ENCODE measurements at regions not wholly inside any gene's neighbourhood (a gene's known extent, or its start where the extent isn't known, plus 50 kb on each side); places are given as distances from the start of the nearest gene placed in this dataset.

DNA sequence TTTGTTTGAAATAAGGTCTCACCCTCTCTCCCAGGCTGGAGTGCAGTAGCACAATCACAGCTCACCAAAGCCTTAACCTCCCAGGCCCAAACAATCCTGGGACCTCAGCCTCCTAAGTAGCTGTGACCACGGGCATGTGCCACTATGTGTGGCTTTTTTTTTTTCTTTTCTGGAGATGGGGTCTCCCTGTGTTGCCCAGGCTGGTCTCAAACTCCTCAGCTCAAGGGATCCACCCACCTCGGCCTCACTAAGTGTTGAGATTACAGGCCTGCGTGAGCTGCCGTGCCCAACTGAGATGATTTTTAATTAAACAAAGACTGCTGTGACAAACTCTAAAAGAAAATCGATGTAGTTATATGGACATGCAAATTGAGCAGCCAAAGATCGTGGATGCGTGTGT, 768.4 kb upstream of the ADGRL2 start:
- DNase-seq, result no peak

DNA sequence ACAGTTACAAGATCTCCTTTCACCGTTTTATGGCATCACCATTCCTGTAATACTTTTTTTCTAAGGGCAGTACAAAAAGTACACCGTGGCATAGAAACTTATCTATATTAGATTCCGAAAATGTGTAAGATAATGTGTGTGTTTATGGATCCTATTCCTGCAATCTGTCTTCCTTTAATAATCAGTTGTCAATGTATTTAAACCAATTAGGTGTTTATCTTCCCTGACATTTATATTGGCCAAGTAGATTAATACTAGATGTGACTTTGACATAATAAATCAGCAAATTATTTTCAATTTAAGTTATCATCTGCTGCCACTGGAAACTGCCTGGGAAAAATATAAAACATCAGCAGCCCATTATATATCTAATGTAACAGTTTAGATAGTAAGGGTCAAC, 770.3 kb upstream of the ADGRL2 start:
- DNase-seq, result no peak

DNA sequence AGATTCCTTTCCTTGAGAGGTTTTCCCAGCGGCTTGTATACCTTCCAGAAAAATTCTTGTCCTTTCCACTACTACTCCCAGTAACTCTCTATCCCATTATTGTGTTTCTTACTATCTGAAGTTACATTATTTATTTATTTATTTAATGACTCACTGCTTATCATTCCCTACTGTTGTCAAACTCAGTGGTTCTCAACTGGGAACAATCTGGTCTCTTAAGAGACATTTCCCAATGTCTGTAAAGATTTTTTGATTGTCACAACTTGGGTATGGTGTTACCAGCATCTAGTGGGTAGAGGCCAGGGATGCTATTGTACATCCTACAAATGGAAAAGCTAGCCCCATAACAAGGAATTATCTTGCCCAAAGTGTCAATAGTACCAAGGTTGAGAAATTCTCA, 771.5 kb upstream of the ADGRL2 start:
- no peak for DNase-seq

GRCh38 chr1:81023187-81023724, 777.5 kb upstream of the ADGRL2 start:
- DNase-seq, result no peak

GRCh38 chr1:81021134-81021533, 779.6 kb upstream of the ADGRL2 start:
- DNase-seq, result no peak

DNA sequence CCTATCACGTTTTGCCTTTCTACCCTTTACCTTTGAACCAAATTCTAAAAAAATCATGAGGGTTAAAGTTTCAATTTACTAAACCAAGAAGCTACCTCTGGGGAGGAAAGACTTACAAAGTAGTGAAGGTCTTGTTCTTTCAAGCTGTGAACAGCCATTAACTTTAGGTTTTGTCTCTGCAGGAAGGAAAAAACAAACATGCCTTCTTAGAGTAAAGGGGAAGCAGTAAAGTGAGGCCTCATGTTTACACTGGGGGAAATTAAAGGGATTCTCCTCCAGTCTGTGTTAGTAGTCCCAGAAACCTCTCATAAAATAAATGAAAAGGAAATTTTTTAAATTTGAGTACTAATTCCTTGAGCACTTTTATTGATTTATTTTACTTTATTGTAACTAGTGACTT, 780.2 kb upstream of the ADGRL2 start:
- no peak for DNase-seq

DNA sequence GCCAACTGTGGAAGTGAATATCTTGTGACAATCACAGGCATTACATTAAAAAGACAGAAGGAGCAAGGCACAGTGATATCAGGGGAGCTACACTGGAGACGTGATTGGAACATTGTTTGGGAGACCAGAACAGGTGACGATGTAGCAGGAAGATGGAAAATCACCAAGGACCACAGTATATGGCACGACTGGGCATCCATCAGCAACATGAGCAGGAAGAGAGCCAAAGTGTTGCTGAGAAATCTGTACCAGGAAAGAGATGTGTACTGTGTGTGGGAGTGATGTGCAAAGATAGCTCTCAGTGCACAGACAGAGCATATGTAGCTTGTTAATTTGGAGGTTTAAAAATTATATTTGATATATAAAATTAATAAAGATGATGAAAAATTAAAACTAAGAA, 790.6 kb upstream of the ADGRL2 start:
- no peak for DNase-seq

- no peak for DNase-seq
Measured at GRCh38 chr1:81008293-81008692, 792.4 kb upstream of the ADGRL2 start.

GRCh38 chr1:81007024-81007423, 793.7 kb upstream of the ADGRL2 start:
- DNase-seq, result no peak

- DNase-seq, result no peak
Measured at GRCh38 chr1:81006502-81006901, 794.2 kb upstream of the ADGRL2 start.

DNA sequence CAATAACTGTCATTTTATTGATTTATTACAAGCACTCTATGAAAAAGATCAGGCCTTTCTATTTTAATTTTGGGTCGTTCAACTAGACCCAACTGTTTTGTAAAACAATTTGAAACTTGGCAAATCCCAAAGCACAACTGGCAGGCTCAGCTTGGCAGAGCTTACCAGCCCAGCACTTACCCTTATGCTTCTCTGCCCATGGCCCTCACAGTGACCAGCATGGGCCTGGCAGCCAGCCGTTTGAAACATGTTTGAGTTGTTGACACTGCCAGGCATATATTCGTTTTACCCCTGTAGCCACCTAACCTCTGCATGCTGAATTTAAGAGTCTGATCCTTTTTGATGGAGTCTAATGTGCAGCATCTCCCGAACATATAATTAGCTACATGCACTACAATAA, 796.7 kb upstream of the ADGRL2 start:
- no peak for DNase-seq

- DNase-seq, result no peak
Measured at GRCh38 chr1:80994934-80995333, 805.8 kb upstream of the ADGRL2 start.

DNA sequence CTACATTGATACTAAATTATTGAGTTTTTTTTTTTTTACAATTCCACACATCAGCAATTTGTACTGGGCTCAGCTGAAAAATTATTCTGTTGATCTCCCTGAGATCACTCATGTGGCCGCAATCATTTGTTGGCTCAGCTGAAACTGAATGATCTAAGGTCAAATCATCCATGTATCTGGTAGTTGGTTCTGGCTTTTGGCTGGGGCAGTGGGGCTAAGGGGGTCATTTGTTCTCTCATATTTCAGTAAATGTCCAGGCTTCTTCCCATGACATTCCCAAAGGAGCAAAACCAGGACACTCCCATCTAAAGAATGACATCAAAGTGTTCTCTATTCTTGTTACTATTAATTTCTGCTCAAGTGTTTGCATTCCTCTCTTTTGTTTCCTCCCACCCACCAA, 806.7 kb upstream of the ADGRL2 start:
- DNase-seq, result no peak

DNA sequence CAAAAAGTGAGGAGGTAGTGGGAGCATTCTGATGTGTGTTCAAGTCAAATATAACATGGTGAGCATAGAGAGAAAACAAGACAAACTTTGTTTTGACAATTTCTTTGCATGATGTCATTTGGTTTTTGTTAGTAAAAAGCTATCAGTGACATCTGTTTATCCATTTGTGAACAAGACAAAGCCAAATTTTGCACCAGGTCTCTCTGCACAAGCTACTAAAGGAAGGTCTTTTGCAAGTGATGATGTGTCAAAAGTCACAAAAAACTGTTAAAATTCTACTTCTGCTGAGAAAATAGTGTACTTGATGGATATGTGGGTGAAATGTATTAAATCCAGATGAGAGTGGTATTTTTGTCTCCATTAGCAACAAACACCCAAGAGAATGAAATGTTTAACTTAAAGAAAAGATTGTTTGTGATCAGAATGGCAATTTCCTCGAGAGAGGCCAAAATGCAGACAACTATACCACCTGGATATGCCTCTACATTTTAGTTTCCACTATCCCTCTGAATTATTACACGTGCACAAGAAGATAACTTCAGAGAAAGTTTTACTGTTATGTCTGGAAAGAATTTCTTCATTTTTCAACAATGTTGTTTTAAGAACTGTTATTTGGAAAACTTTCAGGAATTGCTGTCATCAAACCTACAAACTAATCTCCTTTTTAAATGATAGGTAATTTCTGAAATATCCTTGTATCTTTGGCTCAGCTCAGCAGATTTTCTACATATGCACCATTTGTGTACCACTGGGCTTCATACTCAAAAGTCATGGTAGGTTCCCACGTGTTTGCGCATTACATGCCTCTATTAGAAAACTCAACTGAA, 807.4 kb upstream of the ADGRL2 start:
- no peak for DNase-seq

DNA sequence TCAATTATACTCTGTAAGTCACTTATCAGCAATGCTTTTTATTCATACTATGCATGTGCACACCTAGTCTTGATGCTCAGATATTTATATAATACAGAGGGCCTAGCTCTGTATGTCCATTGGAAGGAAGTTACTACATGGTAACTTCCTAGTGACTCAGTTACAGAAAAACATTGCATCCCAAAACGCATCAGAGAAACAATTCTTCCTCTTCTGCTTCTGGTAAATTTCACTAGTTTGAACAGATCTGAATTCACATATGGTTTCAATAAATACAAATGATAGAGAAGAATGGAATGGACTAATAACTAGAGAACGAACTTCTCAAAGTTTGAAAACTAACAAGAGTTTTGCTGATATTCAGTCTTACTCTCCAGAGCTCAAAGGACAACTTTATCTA, 811.3 kb upstream of the ADGRL2 start:
- DNase-seq, result no peak

DNA sequence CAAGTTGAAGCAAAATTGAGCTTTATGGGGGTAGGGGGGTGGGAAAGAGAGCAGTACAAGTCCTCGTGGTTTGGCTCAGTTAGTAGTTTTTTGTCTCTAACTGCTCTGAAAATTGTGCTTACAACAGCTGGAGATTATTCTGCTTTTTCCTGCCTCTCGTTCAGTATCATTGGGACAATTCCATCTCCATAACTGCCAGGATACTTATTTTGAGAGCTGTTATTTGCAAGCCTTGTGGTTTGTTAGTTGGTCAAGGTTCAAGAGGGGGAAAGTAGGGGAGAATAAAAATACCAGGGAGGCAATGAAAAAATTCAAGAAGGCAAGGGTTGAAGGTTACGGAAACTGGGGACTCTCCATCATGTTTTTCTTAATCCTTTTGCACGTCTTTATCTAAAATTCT, 811.8 kb upstream of the ADGRL2 start:
- no peak for DNase-seq

- no peak for DNase-seq
Measured at GRCh38 chr1:80987824-80988223, 812.9 kb upstream of the ADGRL2 start.

- DNase-seq, result no peak
Measured at GRCh38 chr1:80987106-80987505, 813.6 kb upstream of the ADGRL2 start.

- no peak for DNase-seq
Measured at GRCh38 chr1:80982831-80983230, 817.9 kb upstream of the ADGRL2 start.

- no peak for DNase-seq
Measured at GRCh38 chr1:80973101-80973500, 827.6 kb upstream of the ADGRL2 start.

DNA sequence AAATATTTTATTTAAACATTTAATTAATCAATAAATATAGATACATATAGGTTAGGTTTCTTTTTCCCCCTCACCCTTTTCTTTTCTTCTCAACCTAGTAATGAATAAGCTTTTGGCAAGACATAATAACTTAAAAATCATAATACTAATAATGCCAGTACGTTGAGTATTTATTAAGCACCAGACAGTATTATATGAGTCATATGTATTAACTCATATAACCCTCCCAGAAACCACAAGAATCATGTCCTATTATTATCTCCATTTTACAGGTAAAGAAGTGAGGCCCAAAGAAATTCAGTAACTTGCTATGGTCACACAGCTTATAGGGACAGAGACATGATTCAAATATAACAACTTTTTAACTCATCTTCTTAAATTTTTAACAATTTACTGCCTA, 834.5 kb upstream of the ADGRL2 start:
- DNase-seq, result no peak

- DNase-seq, result no peak
Measured at GRCh38 chr1:80962564-80962963, 838.2 kb upstream of the ADGRL2 start.

DNA sequence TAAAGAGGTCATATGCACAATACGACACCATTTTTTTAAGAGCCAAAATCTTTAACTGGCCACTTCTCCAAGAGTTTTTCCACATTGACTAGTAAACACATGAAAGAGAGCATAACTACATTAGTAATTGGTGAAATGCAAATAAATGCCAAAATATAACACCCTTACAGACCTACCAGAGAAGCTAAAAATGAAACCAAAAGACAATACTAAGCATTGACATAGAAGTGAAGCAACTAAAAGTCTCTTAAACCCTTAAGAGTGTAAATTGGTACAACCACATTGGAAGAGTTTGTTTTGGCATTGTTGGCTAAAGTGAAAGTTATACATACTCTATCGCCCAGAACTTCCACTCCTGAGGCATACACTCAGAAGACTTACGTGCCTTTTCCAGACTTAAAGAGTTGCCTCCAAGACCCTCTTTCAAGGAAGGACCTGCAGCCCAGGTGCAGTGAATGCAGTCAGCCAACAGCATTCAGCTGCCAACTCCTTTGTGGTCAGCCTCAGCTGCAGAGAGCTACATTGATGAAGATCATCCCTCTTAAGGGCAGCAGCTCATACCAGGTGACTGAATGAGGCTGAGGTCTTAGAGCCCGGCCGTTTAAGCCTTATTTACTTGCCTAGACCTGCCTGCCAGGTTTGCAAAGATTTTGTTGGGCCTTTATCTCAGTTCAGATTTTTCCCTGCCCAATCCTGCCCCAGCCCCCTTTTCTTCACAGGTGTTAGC, 839.1 kb upstream of the ADGRL2 start:
- no peak for DNase-seq

DNA sequence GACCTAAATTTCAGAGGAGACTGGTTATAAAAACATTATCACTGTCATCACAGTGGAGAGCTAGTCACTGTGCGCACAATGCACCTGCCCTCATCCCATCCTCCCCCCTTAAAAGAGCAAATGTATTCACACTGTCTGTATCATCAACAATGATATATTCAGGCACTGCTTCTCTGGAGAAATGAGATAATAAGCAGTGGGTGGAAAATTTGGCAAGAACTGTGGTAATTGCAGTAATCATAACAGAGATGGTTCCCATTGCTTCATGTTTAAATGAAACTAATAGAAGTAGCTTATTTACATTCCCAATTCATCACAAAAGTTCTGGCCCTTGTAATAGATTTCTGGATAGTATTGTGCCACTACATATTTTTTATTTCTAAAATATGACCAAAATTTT, 867.4 kb upstream of the ADGRL2 start:
- DNase-seq, result no peak
